ENCODE measurements at regions not wholly inside any gene's neighbourhood (a gene's known extent, or its start where the extent isn't known, plus 50 kb on each side); places are given as distances from the start of the nearest gene placed in this dataset.

DNA sequence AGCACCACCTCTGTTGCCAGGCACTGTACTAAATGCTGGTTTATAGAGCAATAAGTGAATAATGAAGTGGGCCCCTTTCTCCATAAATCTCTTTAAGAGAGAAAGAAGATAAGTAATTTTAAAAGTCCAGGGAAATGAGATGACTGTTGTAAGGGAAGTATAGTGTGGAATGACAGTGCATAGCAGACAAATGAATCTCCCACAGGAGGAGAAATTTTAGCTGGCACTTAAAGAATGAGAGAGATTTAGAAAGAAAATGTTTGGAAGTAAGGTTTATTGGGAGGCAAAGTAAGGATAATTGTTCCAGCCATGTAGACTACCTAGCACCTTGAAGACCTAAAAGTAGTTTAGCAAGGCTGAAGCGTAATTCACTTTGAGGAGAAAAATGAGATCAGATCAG, 1081.1 kb upstream of the PABPC4L start:
- TF ChIP-seq, protein P1, sequence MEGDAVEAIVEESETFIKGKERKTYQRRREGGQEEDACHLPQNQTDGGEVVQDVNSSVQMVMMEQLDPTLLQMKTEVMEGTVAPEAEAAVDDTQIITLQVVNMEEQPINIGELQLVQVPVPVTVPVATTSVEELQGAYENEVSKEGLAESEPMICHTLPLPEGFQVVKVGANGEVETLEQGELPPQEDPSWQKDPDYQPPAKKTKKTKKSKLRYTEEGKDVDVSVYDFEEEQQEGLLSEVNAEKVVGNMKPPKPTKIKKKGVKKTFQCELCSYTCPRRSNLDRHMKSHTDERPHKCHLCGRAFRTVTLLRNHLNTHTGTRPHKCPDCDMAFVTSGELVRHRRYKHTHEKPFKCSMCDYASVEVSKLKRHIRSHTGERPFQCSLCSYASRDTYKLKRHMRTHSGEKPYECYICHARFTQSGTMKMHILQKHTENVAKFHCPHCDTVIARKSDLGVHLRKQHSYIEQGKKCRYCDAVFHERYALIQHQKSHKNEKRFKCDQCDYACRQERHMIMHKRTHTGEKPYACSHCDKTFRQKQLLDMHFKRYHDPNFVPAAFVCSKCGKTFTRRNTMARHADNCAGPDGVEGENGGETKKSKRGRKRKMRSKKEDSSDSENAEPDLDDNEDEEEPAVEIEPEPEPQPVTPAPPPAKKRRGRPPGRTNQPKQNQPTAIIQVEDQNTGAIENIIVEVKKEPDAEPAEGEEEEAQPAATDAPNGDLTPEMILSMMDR (IDR thresholded peaks at IDR 0.05) = no peak
- TF ChIP-seq POLR2AphosphoS5 (IDR thresholded peaks at IDR 0.05) (no peak), POLR2A (IDR thresholded peaks at IDR 0.05) (no peak), EP300 (IDR thresholded peaks at IDR 0.05) (no peak)

Measured in upper lobe of left lung (tissue), 4 donors.